PFSK-1 (cell line): ENCODE measurements at regions not wholly inside any gene's neighbourhood (a gene's known extent, or its start where the extent isn't known, plus 50 kb on each side); places are given as distances from the start of the nearest gene placed in this dataset.

Source experiments
- POLR2AphosphoS5 ChIP-seq: IDR thresholded peaks from 2 replicates; pipeline ENCODE4 v1.6.1; 2012; ENCODE audit warnings: low read depth, mild to moderate bottlenecking, control low read depth, low read length, moderate library complexity
- SIN3A ChIP-seq: IDR thresholded peaks from 2 replicates; pipeline ENCODE4 v1.6.1; 2012; ENCODE audit warnings: mild to moderate bottlenecking, low read length, moderate library complexity, borderline replicate concordance; ENCODE audit not compliant: insufficient read depth
- TAF1 ChIP-seq: IDR thresholded peaks from 2 replicates; pipeline ENCODE4 v1.6.1; 2012; ENCODE audit warnings: low read length, control low read depth, borderline replicate concordance; ENCODE audit not compliant: insufficient read depth
- TF ChIP-seq, protein P1 (sequence below), 2 experiments: IDR thresholded peaks; 2 replicates each; pipeline versions ENCODE4 v1.6.1 to v1.8.0; 2011 to 2012; ENCODE audit warnings: low read depth in 2 of 2, low read length in 2 of 2, control low read depth in 1 of 2, inconsistent platforms in 1 of 2, mild to moderate bottlenecking in 1 of 2, moderate library complexity in 1 of 2; ENCODE audit not compliant: insufficient read depth in 1 of 2

DNA sequence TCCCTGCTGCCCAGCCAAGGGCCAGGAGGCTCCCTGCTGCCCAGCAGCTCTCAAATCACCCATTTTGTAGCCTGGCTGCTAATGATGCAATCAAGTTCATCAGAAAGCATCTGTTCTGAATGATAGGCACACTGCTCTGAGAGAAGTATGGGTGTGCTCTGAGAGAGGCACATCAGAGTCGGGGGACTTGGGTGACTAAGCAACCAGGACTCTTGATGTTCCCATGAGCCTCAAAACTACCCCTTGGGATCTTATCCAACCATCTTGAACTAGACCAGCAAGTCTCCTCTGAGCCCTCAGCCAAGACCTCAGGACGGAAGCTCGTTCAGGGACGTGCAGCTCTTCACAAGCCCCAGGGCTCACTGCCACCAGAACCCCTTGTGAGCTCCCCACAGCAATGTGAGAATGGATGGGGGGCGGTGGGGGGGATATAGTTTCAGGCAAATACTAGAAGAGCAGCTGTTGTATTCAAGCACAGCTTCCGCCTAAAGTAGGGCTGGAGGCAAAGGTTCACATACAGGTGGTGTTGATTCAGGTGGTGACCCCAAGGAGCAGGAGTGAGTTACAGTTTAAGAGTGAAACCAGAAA is 52.2 kb upstream of the HES1 start:
- TF ChIP-seq, protein P1, sequence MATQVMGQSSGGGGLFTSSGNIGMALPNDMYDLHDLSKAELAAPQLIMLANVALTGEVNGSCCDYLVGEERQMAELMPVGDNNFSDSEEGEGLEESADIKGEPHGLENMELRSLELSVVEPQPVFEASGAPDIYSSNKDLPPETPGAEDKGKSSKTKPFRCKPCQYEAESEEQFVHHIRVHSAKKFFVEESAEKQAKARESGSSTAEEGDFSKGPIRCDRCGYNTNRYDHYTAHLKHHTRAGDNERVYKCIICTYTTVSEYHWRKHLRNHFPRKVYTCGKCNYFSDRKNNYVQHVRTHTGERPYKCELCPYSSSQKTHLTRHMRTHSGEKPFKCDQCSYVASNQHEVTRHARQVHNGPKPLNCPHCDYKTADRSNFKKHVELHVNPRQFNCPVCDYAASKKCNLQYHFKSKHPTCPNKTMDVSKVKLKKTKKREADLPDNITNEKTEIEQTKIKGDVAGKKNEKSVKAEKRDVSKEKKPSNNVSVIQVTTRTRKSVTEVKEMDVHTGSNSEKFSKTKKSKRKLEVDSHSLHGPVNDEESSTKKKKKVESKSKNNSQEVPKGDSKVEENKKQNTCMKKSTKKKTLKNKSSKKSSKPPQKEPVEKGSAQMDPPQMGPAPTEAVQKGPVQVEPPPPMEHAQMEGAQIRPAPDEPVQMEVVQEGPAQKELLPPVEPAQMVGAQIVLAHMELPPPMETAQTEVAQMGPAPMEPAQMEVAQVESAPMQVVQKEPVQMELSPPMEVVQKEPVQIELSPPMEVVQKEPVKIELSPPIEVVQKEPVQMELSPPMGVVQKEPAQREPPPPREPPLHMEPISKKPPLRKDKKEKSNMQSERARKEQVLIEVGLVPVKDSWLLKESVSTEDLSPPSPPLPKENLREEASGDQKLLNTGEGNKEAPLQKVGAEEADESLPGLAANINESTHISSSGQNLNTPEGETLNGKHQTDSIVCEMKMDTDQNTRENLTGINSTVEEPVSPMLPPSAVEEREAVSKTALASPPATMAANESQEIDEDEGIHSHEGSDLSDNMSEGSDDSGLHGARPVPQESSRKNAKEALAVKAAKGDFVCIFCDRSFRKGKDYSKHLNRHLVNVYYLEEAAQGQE (IDR thresholded peaks at IDR 0.05; ENCODE audit: insufficient read depth in 1 of 2, low read depth in 2 of 2, low read length in 2 of 2): no peak
- TF ChIP-seq TAF1 (no peak), POLR2AphosphoS5 (no peak), SIN3A (no peak)
